Skeletal muscle tissue (tissue), 3 donors: ENCODE measurements at regions not wholly inside any gene's neighbourhood (a gene's known extent, or its start where the extent isn't known, plus 50 kb on each side); places are given as distances from the start of the nearest gene placed in this dataset.

Source experiments
- H3K27ac ChIP-seq: one replicate; pipeline ENCODE4 v1.7.0; 2013; ENCODE audit warnings: mild to moderate bottlenecking, low read depth, low read length, inconsistent platforms
- H3K27me3 ChIP-seq, 3 donors: one replicate each; pipeline ENCODE4 v1.7.0; 2013; ENCODE audit warnings: low read length in 3 of 3; ENCODE audit not compliant: control insufficient read depth in 3 of 3, insufficient read depth in 3 of 3
- H3K36me3 ChIP-seq, 3 donors: one replicate each; pipeline ENCODE4 v1.7.0; 2013; ENCODE audit warnings: low read length in 3 of 3; ENCODE audit not compliant: control insufficient read depth in 3 of 3, insufficient read depth in 3 of 3
- H3K4me1 ChIP-seq, 3 donors: one replicate each; pipeline ENCODE4 v1.7.0; 2013; ENCODE audit warnings: low read length in 3 of 3, mild to moderate bottlenecking in 3 of 3; ENCODE audit not compliant: control insufficient read depth in 3 of 3, insufficient read depth in 3 of 3
- H3K4me3 ChIP-seq, 3 donors: one replicate each; pipeline ENCODE4 v1.7.0; 2013; ENCODE audit warnings: low read length in 3 of 3
- H3K9ac ChIP-seq, 3 donors: one replicate each; pipeline ENCODE4 v1.7.0; 2013; ENCODE audit warnings: low read length in 3 of 3, mild to moderate bottlenecking in 3 of 3, moderate library complexity in 2 of 3, low read depth in 1 of 3
- H3K9me3 ChIP-seq, 3 donors: one replicate each; pipeline ENCODE4 v1.7.0; 2013; ENCODE audit warnings: low read length in 3 of 3; ENCODE audit not compliant: control insufficient read depth in 3 of 3
- donor health status: Osteomylitis.

GRCh38 chr19:23525276-23525852 is 130.1 kb upstream of the ZNF91 start:
- Histone ChIP-seq H3K27ac (no peak overlapping the region), H3K36me3 (no peaks in the 10 kb centered on the region), H3K4me3 (no peak overlapping the region), H3K9ac (no peak overlapping the region), H3K4me1 (no peaks in the 10 kb centered on the region), H3K9me3 (peaks cover 0 to 4% (median 3%) of the 10 kb centered on the region in 3 donors), H3K27me3 (no peaks in the 10 kb centered on the region)

GRCh38 chr19:23523863-23524262 is 128.6 kb upstream of the ZNF91 start:
- no peak overlapping the region for H3K4me3 ChIP-seq
- H3K27ac ChIP-seq = no peak overlapping the region
- no peaks in the 10 kb centered on the region for H3K4me1 ChIP-seq

GRCh38 chr19:23522431-23522830 is 127.2 kb upstream of the ZNF91 start:
- H3K4me3 ChIP-seq = no peak overlapping the region
- H3K36me3 ChIP-seq = no peaks in the 10 kb centered on the region
- no peaks in the 10 kb centered on the region for H3K27me3 ChIP-seq
- no peak overlapping the region for H3K27ac ChIP-seq
- no peak overlapping the region for H3K9ac ChIP-seq
- H3K4me1 ChIP-seq = no peaks in the 10 kb centered on the region
- H3K9me3 ChIP-seq = no peaks in the 10 kb centered on the region

More at GRCh38 chr19:23523863-23524262, 128.6 kb upstream of the ZNF91 start:
- no peaks in the 10 kb centered on the region for H3K27me3 ChIP-seq
- H3K9me3 ChIP-seq = no peaks in the 10 kb centered on the region
- no peaks in the 10 kb centered on the region for H3K36me3 ChIP-seq
- no peak overlapping the region for H3K9ac ChIP-seq

GRCh38 chr19:23521471-23521870 is 126.2 kb upstream of the ZNF91 start:
- Histone ChIP-seq H3K36me3 (no peaks in the 10 kb centered on the region), H3K9ac (no peak overlapping the region), H3K27me3 (no peaks in the 10 kb centered on the region), H3K4me1 (no peaks in the 10 kb centered on the region), H3K9me3 (no peaks in the 10 kb centered on the region), H3K4me3 (no peak overlapping the region), H3K27ac (no peak overlapping the region)

GRCh38 chr19:23520441-23520840 is 125.2 kb upstream of the ZNF91 start:
- Histone ChIP-seq H3K9ac (no peak overlapping the region), H3K27me3 (no peaks in the 10 kb centered on the region), H3K4me3 (no peak overlapping the region), H3K9me3 (no peaks in the 10 kb centered on the region), H3K27ac (no peak overlapping the region), H3K36me3 (no peaks in the 10 kb centered on the region), H3K4me1 (no peaks in the 10 kb centered on the region)

- H3K9me3 ChIP-seq = no peaks in the 10 kb centered on the region
- no peaks in the 10 kb centered on the region for H3K27me3 ChIP-seq
- H3K4me3 ChIP-seq = no peak overlapping the region
- no peak overlapping the region for H3K9ac ChIP-seq
- no peaks in the 10 kb centered on the region for H3K36me3 ChIP-seq
- H3K4me1 ChIP-seq = no peaks in the 10 kb centered on the region
- H3K27ac ChIP-seq = no peak overlapping the region
These were observed 123.8 kb upstream of the ZNF91 start for GRCh38 chr19:23519031-23519430.

GRCh38 chr19:23516266-23516665 is 121.0 kb upstream of the ZNF91 start:
- Histone ChIP-seq H3K4me1 (no peaks in the 10 kb centered on the region), H3K27ac (no peak overlapping the region), H3K36me3 (no peaks in the 10 kb centered on the region), H3K4me3 (no peak overlapping the region), H3K9me3 (no peaks in the 10 kb centered on the region), H3K27me3 (no peaks in the 10 kb centered on the region), H3K9ac (no peak overlapping the region)

- Histone ChIP-seq H3K9me3 (no peaks in the 10 kb centered on the region), H3K36me3 (no peaks in the 10 kb centered on the region), H3K4me3 (no peak overlapping the region), H3K27ac (no peak overlapping the region), H3K4me1 (no peaks in the 10 kb centered on the region), H3K27me3 (no peaks in the 10 kb centered on the region), H3K9ac (no peak overlapping the region)
These were observed 120.3 kb upstream of the ZNF91 start for GRCh38 chr19:23515551-23515950.

- H3K4me3 ChIP-seq = no peak overlapping the region
- no peaks in the 10 kb centered on the region for H3K36me3 ChIP-seq
- H3K9me3 ChIP-seq = no peaks in the 10 kb centered on the region
- no peak overlapping the region for H3K9ac ChIP-seq
- no peaks in the 10 kb centered on the region for H3K4me1 ChIP-seq
- H3K27me3 ChIP-seq = no peaks in the 10 kb centered on the region
- no peak overlapping the region for H3K27ac ChIP-seq
These were observed 117.1 kb upstream of the ZNF91 start for GRCh38 chr19:23512151-23512925.

GRCh38 chr19:23509686-23510450 is 114.6 kb upstream of the ZNF91 start:
- no peaks in the 10 kb centered on the region for H3K36me3 ChIP-seq
- no peak overlapping the region for H3K9ac ChIP-seq
- H3K27ac ChIP-seq = no peak overlapping the region

More at GRCh38 chr19:23509686-23510450, 114.6 kb upstream of the ZNF91 start:
- H3K9me3 ChIP-seq = no peaks in the 10 kb centered on the region
- H3K4me1 ChIP-seq = no peaks in the 10 kb centered on the region
- no peaks in the 10 kb centered on the region for H3K27me3 ChIP-seq
- no peak overlapping the region for H3K4me3 ChIP-seq
